HUES64 (cell line): ENCODE measurements at regions not wholly inside any gene's neighbourhood (a gene's known extent, or its start where the extent isn't known, plus 50 kb on each side); places are given as distances from the start of the nearest gene placed in this dataset.

Source experiments
- H3K27ac ChIP-seq: 2 replicates; pipeline ENCODE4 v1.7.0; 2013; ENCODE audit warnings: low read depth, low read length, inconsistent platforms
- H3K27me3 ChIP-seq: 2 replicates; pipeline ENCODE4 v1.6.1; 2013; ENCODE audit warnings: mild to moderate bottlenecking, low read length; ENCODE audit not compliant: insufficient read depth
- H3K36me3 ChIP-seq: 2 replicates; pipeline ENCODE4 v1.6.1; 2013; ENCODE audit warnings: mild to moderate bottlenecking, low read length; ENCODE audit not compliant: insufficient read depth
- H3K4me1 ChIP-seq: 2 replicates; pipeline ENCODE4 v1.6.1; 2013; ENCODE audit warnings: mild to moderate bottlenecking, low read length, moderate library complexity; ENCODE audit not compliant: insufficient read depth
- H3K4me3 ChIP-seq: 2 replicates; pipeline ENCODE4 v1.5.1; 2013; ENCODE audit warnings: mild to moderate bottlenecking, low read length, moderate library complexity
- H3K9ac ChIP-seq: 2 replicates; pipeline ENCODE4 v1.6.1; 2013; ENCODE audit warnings: mild to moderate bottlenecking, low read depth, low read length
- H3K9me3 ChIP-seq: 2 replicates; pipeline ENCODE4 v1.6.1; 2013; ENCODE audit warnings: low read depth, low read length; ENCODE audit not compliant: insufficient read depth
- WGBS: fragments of 150-250, 120-280 bp; methylation state at CpG from one replicate; pipeline ENCODE4 v1.1.7; 2013; ENCODE audit warnings: missing lambda C conversion rate; 5-methylcytosine and 5-hydroxymethylcytosine counted together

DNA sequence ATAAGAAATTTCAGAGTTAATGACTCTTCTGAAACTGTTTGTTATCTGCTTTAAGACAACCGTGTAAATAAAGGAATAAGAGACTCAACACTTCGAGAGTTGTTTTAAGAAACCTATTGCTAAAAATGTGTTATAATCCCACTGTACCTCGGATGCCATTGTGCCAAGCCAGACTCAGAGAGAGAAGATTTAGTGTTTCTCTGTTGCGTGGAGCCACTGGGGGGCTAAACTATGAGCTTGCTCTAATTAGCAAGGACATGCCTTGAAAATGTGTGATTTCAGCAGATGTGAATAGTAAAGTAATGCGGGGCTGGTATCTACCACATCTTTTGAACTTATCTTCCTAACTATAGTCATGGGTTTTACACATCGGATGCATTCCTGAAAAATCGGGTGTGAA lies 56.2 kb upstream of the TARBP1 start:
- Histone ChIP-seq H3K27ac (no peak overlapping the region), H3K4me3 (no peak overlapping the region), H3K36me3 (no peaks in the 10 kb centered on the region), H3K27me3 (no peaks in the 10 kb centered on the region), H3K9ac (no peak overlapping the region), H3K4me1 (peaks cover 7% of the 10 kb centered on the region; the same call in 1 of the 2 replicates), H3K9me3 (no peaks in the 10 kb centered on the region)
- WGBS = 93% methylated on average over 6 of the region's 7 CpGs

DNA sequence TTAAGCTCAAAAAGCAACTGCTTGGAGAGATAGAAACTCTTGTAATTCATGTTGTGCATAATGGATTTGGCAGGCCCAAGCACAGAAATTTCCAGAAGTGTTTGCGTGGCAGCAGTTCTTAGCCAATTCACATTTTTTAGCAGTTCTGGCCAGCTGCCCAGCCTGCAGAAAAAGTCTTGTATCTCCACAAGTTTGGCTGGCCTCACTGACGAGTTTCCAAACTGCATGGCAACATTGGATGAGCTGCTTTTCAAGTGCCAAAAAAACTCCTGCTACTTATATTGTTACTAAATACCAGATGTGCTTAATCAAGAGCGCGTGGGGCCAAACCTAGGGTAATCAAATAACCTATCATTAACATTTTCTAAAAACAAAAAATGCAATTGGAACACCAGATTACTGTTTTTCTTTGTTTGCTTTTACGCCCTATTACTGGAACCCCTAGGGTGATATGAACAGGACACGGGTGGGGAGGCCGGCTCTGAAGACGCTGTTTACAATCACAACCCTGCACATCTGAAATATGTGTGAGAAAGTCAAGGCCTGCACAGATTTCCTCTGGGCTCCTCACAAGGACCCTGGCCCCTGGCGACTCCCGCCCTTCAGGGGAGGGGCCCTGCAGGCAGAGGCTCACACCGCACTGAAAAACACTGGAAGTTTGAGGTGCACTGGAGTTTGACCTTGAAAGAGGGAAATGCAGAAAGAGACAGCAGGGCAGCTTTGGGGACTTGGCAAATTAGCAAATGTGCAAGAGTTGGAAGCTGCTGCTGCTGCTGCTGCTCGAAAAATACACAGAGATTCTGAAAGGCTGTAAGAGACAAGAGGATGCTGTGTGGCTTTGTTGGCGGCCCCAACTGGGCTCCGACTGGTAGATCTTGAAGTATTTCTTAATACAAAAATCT lies 55.2 kb upstream of the TARBP1 start:
- Histone ChIP-seq H3K9ac (no peak overlapping the region), H3K4me3 (no peak overlapping the region), H3K9me3 (no peaks in the 10 kb centered on the region), H3K36me3 (no peaks in the 10 kb centered on the region), H3K4me1 (peaks cover 7% of the 10 kb centered on the region; the same call in 1 of the 2 replicates), H3K27me3 (no peaks in the 10 kb centered on the region), H3K27ac (no peak overlapping the region)
- WGBS = 92% methylated on average over 13 of the region's 14 CpGs

DNA sequence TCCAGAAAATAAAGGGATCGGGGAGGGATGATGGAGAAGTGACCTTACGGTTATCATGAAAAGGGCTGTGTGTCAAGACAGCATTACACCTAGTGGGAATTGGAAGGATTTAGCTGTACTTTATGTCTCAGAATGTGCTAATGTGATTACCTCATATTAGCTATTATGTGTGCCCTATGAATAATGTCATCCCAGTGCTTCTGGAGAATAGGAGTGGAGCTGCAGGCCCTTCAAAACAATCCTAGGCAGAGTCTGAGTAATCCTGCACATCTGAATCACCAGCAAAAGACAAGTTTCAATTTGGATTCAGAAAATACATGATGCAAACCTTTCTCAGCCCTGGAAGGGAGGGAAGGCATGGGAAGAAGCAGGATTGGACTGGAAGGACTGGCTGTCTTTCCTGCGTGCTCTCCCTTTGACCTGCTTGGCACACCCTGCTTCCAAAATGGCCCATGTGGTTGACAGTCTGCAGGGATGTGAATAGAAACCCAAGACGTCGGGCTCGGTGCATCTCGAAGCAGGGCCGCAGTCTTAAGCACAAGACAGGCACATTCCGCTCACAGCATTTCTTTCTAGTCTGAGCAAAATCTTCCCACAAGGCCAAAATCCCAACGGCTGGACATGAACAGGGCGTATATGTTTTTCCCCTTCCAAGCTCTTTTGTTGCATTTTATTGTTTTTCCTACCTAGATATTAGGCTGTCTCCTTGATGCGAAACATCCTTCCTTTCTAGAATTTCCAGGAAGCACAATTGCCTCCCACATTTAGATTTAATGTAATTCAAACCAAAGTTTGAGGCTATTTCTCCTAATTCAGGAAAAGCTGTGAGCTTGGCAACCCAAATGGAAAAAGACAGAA lies 54.3 kb upstream of the TARBP1 start:
- Histone ChIP-seq H3K36me3 (no peaks in the 10 kb centered on the region), H3K4me1 (peaks cover 7% of the 10 kb centered on the region; the same call in 1 of the 2 replicates), H3K9me3 (no peaks in the 10 kb centered on the region), H3K4me3 (no peak overlapping the region), H3K9ac (no peak overlapping the region), H3K27ac (no peak overlapping the region), H3K27me3 (no peaks in the 10 kb centered on the region)
- 97% methylated on average over 12 of the region's 12 CpGs for WGBS

DNA sequence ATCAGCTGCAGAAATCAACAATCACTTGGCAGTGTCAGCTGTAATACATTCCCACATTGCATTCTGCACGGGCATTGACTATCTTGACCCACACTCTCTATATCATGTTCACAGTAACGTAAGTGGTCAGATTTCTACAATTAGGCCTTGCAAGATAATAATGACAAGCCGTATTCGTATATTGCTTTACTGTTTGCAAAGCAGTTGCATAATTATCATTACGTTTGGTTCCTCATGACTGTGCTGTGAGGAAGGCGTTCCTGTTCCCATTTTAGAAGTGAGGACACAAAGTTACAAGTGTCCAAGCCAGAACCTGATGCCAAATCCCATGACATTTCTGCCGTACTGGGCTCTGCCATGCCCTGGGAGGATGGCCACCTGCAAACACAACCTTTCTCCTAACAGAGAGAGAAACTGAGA lies 53.5 kb upstream of the TARBP1 start:
- no peak overlapping the region for H3K4me3 ChIP-seq
- H3K27ac ChIP-seq = no peak overlapping the region
- H3K9me3 ChIP-seq = no peaks in the 10 kb centered on the region
- H3K4me1 ChIP-seq = peaks cover 7% of the 10 kb centered on the region; the same call in 1 of the 2 replicates
- 94% methylated on average over 7 of the region's 7 CpGs for WGBS
- H3K36me3 ChIP-seq = no peaks in the 10 kb centered on the region
- H3K27me3 ChIP-seq = no peaks in the 10 kb centered on the region
- no peak overlapping the region for H3K9ac ChIP-seq

DNA sequence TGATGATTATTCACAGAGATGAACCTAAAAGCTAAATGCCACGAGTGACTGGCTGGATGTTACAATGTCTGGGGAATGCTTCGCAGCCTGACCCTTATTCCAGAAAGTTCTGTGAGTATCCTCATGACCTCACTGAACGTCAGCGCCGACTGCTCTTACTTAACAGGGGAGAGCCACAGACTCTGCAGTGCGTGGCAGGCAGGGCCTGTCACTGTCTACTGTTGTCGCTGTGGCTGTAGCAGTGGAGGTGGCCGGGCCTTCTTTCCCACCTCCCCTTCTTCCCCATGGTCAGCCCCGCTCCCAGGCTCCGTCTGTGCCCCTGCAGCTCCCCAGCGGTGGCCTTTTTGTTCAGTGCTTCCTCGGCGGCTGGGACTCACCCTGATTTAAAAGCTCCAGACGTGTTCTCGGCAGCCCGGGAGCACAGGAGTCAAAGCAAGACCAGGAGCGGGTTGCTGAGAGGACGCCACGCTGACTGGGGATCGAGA lies 52.2 kb upstream of the TARBP1 start:
- H3K9ac ChIP-seq = peak overlapping the region; percentile 41; the same call in 1 of the 2 replicates
- H3K36me3 ChIP-seq = no peaks in the 10 kb centered on the region
- peaks cover 7% of the 10 kb centered on the region; the same call in 1 of the 2 replicates for H3K4me1 ChIP-seq
- 69% methylated on average over 20 of the region's 20 CpGs for WGBS
- no peaks in the 10 kb centered on the region for H3K27me3 ChIP-seq
- H3K4me3 ChIP-seq = no peak overlapping the region
- H3K27ac ChIP-seq = peak overlapping the region; percentile 51; the same call in 1 of the 2 replicates
- no peaks in the 10 kb centered on the region for H3K9me3 ChIP-seq

DNA sequence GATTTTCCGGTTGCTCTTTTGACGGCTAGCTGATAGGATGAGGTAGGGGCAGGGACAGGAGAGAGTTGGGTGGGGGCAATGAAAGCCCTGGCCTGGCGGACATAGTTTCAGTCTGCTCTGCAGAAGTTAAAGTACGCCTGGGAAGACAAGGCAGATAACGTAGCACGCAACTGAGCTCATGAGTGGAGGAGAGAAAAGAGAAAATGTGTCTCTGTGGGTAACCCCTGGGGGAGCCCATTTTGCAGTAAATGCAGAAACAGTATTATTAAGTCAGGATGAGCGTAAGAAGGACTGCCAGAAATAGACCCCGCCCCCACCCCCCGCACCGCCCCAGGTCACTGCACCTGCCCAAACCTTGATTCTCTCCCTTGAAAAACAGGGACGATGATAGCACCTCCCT lies 51.7 kb upstream of the TARBP1 start:
- no peak overlapping the region for H3K4me3 ChIP-seq
- 94% methylated on average over 11 of the region's 11 CpGs for WGBS
- H3K36me3 ChIP-seq = no peaks in the 10 kb centered on the region
- H3K9ac ChIP-seq = no peak overlapping the region
- H3K27me3 ChIP-seq = no peaks in the 10 kb centered on the region
- peaks cover 7% of the 10 kb centered on the region; the same call in 1 of the 2 replicates for H3K4me1 ChIP-seq
- no peak overlapping the region for H3K27ac ChIP-seq
- H3K9me3 ChIP-seq = no peaks in the 10 kb centered on the region

DNA sequence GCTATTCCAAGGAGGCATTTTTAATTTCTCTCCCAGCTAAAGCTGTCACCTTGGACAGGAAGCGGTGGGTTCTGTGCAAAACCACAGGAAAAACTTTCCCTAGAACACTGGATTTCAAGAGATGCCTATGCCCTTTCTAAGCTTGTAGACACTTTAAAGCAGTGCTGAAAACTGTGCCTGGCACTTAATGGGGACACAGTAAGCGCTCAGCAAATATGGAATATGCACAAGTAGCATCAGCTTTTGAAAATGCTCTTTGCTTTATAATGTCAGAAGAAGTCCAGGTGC lies 50.9 kb upstream of the TARBP1 start:
- H3K9ac ChIP-seq = no peak overlapping the region
- 95% methylated on average over 2 of the region's 2 CpGs for WGBS
- no peaks in the 10 kb centered on the region for H3K27me3 ChIP-seq
- no peak overlapping the region for H3K4me3 ChIP-seq
- no peaks in the 10 kb centered on the region for H3K36me3 ChIP-seq
- peaks cover 7% of the 10 kb centered on the region; the same call in 1 of the 2 replicates for H3K4me1 ChIP-seq
- H3K9me3 ChIP-seq = no peaks in the 10 kb centered on the region
- H3K27ac ChIP-seq = no peak overlapping the region

DNA sequence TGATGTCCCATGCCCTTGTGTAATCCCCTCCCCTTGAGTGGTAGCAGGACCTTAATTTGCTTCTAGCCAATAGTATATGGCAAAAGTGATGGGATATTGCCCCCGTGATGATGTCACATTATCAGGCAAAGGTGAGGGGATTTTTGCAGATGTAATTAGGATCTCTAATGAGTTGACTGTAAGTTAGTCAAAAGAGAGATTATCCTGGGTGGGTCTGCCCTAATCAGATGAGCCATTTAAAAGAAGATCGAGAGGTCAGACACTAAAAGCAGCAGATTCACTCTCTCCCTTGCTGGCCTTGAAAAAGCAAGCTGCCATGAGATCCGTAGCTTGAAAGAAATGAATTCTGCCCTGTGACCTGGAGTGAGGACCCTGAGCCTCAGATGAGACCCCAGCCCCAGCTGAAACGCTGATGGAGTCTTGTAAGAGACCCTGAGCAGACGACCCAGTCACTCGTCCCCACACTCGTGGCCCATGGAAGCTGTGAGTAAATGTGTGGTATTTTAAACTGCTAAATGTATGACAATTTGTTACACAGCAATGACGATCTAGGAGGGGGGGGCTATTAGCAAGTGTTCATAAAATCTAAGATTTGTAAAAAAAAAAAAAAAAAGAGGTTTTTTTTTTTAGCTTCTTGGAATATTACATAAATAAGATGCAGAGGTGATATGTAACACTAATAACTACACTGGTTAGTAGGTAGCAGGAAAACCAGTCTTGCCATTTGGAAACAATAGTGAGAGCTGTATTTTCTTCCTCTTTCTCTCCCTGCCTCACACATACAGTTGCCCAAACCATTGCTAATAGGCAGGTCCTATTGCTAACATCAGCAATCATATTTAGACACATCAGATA lies 50.3 kb upstream of the TARBP1 start:
- no peaks in the 10 kb centered on the region for H3K9me3 ChIP-seq
- peaks cover 7% of the 10 kb centered on the region for H3K4me1 ChIP-seq
- H3K36me3 ChIP-seq = no peaks in the 10 kb centered on the region
- no peak overlapping the region for H3K4me3 ChIP-seq
- WGBS = 96% methylated on average over 8 of the region's 8 CpGs
- no peak overlapping the region for H3K9ac ChIP-seq
- H3K27me3 ChIP-seq = no peaks in the 10 kb centered on the region
- no peak overlapping the region for H3K27ac ChIP-seq
